Neural progenitor cell (in vitro differentiated cells): ENCODE measurements at regions not wholly inside any gene's neighbourhood (a gene's known extent, or its start where the extent isn't known, plus 50 kb on each side); places are given as distances from the start of the nearest gene placed in this dataset.

Experiments used
- CTCF ChIP-seq: fragments of 200-600 bp; sonication (generic); IDR thresholded peaks from 2 replicates; pipeline ENCODE4 v1.5.1; 2017; ENCODE audit warnings: antibody characterized with exemption, mild to moderate bottlenecking
- EZH2 ChIP-seq: fragments of 200-600 bp; sonication (generic); IDR thresholded peaks from 2 replicates; pipeline ENCODE4 v1.6.1; 2017; ENCODE audit warnings: antibody characterized with exemption, mild to moderate bottlenecking, moderate library complexity
- EZH2phosphoT487 ChIP-seq: fragments of 200-600 bp; sonication (generic); IDR thresholded peaks from 2 replicates; pipeline ENCODE4 v1.6.1; 2017; ENCODE audit warnings: antibody characterized with exemption

GRCh38 chr9:14418301-14418940, 104.5 kb upstream of the NFIB start:
- TF ChIP-seq CTCF, result no peak
- TF ChIP-seq EZH2phosphoT487, result no peak
- TF ChIP-seq EZH2, result no peak
